Right lobe of liver (tissue), 4 donors: ENCODE measurements at regions not wholly inside any gene's neighbourhood (a gene's known extent, or its start where the extent isn't known, plus 50 kb on each side); places are given as distances from the start of the nearest gene placed in this dataset.

Experiments used
- POLR2A ChIP-seq: fragments of 450-650 bp; IDR thresholded peaks from one replicate; pipeline ENCODE4 v1.6.1; 2017; ENCODE audit warnings: antibody characterized with exemption, mild to moderate bottlenecking
- TF ChIP-seq, protein P1 (sequence below), 4 donors: fragments of 200-600 bp in 3 of 4; fragments of 450-650 bp in 1 of 4; IDR thresholded peaks; one replicate each; pipeline versions ENCODE4 v1.5.1 to v1.8.0; 2016 to 2022; ENCODE audit warnings: antibody characterized with exemption in 4 of 4, mild to moderate bottlenecking in 2 of 4
- donor health status: DM: no; HTN: no; CAD: no.
- donor health status: DM: no; HTN: no; CAD: no.
- donor health status: DM: no; HTN: yes; CAD: no.

DNA sequence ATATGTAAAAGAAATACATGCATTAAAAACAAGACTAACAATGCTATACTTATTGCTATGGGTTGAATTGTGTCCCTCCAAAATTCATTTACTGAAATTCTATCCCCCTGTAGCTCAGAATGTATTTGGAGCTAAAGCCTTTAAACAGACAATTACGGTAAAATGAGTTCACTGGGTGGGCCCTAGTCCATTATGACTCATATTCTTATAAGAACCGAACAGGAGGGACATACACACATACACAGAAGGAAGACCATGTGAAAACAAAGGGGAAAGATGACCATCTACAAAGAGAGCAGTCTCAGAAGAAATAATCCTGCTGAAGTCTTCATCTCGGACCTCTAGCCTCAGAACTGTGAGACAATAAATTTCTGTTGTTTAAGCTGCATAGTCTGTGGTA is 77.1 kb upstream of the ANKS1B start:
- TF ChIP-seq, protein P1, sequence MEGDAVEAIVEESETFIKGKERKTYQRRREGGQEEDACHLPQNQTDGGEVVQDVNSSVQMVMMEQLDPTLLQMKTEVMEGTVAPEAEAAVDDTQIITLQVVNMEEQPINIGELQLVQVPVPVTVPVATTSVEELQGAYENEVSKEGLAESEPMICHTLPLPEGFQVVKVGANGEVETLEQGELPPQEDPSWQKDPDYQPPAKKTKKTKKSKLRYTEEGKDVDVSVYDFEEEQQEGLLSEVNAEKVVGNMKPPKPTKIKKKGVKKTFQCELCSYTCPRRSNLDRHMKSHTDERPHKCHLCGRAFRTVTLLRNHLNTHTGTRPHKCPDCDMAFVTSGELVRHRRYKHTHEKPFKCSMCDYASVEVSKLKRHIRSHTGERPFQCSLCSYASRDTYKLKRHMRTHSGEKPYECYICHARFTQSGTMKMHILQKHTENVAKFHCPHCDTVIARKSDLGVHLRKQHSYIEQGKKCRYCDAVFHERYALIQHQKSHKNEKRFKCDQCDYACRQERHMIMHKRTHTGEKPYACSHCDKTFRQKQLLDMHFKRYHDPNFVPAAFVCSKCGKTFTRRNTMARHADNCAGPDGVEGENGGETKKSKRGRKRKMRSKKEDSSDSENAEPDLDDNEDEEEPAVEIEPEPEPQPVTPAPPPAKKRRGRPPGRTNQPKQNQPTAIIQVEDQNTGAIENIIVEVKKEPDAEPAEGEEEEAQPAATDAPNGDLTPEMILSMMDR (IDR thresholded peaks at IDR 0.05): no peak
- no peak for TF ChIP-seq POLR2A
